K562 (cell line): ENCODE measurements at regions not wholly inside any gene's neighbourhood (a gene's known extent, or its start where the extent isn't known, plus 50 kb on each side); places are given as distances from the start of the nearest gene placed in this dataset.

Experiments used
- ATAC-seq: fragments of 200-7000 bp; cut with Tn5 transposase; 3 replicates; pipeline ENCODE4 v1.9.1; 2020; ENCODE audit warnings: moderate library complexity
- BruUV-seq: library from RNA; stranded (reverse); fragments of 400-500 nt; replicated peaks from 2 replicates; lab custom pipeline; 2021; lab: Mats Ljungman, UMichigan
- CTCF ChIA-PET: fragments of 300-600 bp; formaldehyde crosslinking; extraction: SDS; loops from one replicate; lab custom pipeline; 2021; ENCODE audit warnings: low intra/inter-chr PET ratio; lab: Yijun Ruan, JAX
- POLR2A ChIA-PET: fragments of 300-600, 350-650 bp; sonication (Branson Sonifier 250); formaldehyde crosslinking; extraction: SDS; loops from one replicate; lab custom pipeline; 2021; ENCODE audit warnings: antibody characterized with exemption, inconsistent platforms; lab: Yijun Ruan, JAX
- DNase-seq, 4 experiments: peaks; one replicate each; pipeline versions ENCODE4 v3.0.0 to v3.0.0-alpha.2; 2011 to 2018; ENCODE audit warnings: low spot score in 3 of 4, mixed read lengths in 3 of 4; ENCODE audit errors: extremely low read depth in 1 of 4
- FAIRE-seq: peaks from 2 replicates; lab custom pipeline; 2011; peaks lifted over from hg19 to GRCh38; lab: Jason Lieb, UNC
- H2AFZ ChIP-seq: 2 replicates; pipeline ENCODE4 v1.6.0; 2011; ENCODE audit warnings: low read depth, low read length, control low read depth, inconsistent platforms
- H3K27ac ChIP-seq: fragments of 200-600 bp; 3 replicates; pipeline ENCODE4 v1.8.0; 2011; ENCODE audit warnings: low read depth, mild to moderate bottlenecking, control low read depth, inconsistent platforms, low read length, moderate library complexity, mixed read lengths; ENCODE audit errors: extremely low read depth
- H3K27me3 ChIP-seq, 2 experiments: fragments of 300-600 bp in 1 of 2; 2 replicates in 1 of 2; 3 replicates in 1 of 2; pipeline versions ENCODE4 v1.6.0 to v1.8.0; 2011; ENCODE audit warnings: inconsistent platforms in 2 of 2, low read length in 2 of 2, mild to moderate bottlenecking in 1 of 2, mixed read lengths in 1 of 2, moderate library complexity in 1 of 2; ENCODE audit not compliant: control insufficient read depth in 2 of 2, insufficient read depth in 2 of 2
- H3K36me3 ChIP-seq: fragments of 300-600 bp; 3 replicates; pipeline ENCODE4 v1.8.0; 2011; ENCODE audit warnings: mild to moderate bottlenecking, low read length, inconsistent platforms; ENCODE audit not compliant: control insufficient read depth, insufficient read depth
- H3K4me1 ChIP-seq, 2 experiments: fragments of 200-600 bp in 1 of 2; replicated peaks in 1 of 2; 2 replicates in 1 of 2; 3 replicates in 1 of 2; pipeline versions ENCODE4 v1.5.1 to v1.8.0; 2011; ENCODE audit warnings: inconsistent platforms in 2 of 2, low read length in 2 of 2, mild to moderate bottlenecking in 1 of 2, mixed read lengths in 1 of 2, moderate library complexity in 1 of 2; ENCODE audit not compliant: control insufficient read depth in 2 of 2, insufficient read depth in 2 of 2
- H3K4me2 ChIP-seq: 2 replicates; pipeline ENCODE4 v1.6.1; 2011; ENCODE audit warnings: low read length, control low read depth, inconsistent platforms, mixed read lengths; ENCODE audit not compliant: insufficient read depth
- H3K4me3 ChIP-seq: fragments of 200-600 bp; sonication (generic), shearing (Covaris generic); 2 replicates; pipeline ENCODE4 v1.5.1; 2016; ENCODE audit warnings: control low read depth, inconsistent platforms
- H3K79me2 ChIP-seq: fragments of 200-600 bp; 3 replicates; pipeline ENCODE4 v1.8.0; 2011; ENCODE audit warnings: low read length, inconsistent platforms; ENCODE audit not compliant: control insufficient read depth, insufficient read depth
- H3K9ac ChIP-seq, 2 experiments: 2 replicates each; pipeline versions ENCODE4 v1.6.0 to v1.6.1; 2011; ENCODE audit warnings: low read depth in 2 of 2, low read length in 2 of 2, control low read depth in 1 of 2, inconsistent platforms in 1 of 2, mild to moderate bottlenecking in 1 of 2, mixed read lengths in 1 of 2; ENCODE audit not compliant: insufficient read depth in 1 of 2
- H3K9me1 ChIP-seq: one replicate; pipeline ENCODE4 v1.6.0; 2011; ENCODE audit warnings: inconsistent platforms, mild to moderate bottlenecking, low read length, moderate library complexity; ENCODE audit not compliant: control insufficient read depth, insufficient read depth
- H3K9me3 ChIP-seq: replicated peaks from 2 replicates; pipeline ENCODE4 v1.5.1; 2011; ENCODE audit warnings: low read depth, low read length, inconsistent platforms; ENCODE audit not compliant: control insufficient read depth, insufficient read depth
- H4K20me1 ChIP-seq: replicated peaks from 2 replicates; pipeline ENCODE4 v1.6.1; 2011; ENCODE audit warnings: low read length, inconsistent platforms, mixed read lengths; ENCODE audit not compliant: control insufficient read depth, insufficient read depth
- ARID3A ChIP-seq: IDR thresholded peaks from 2 replicates; pipeline ENCODE4 v1.6.1; 2012; ENCODE audit warnings: low read depth, low read length, improper control_type of control experiment, borderline replicate concordance
- BHLHE40 ChIP-seq: IDR thresholded peaks from 2 replicates; pipeline ENCODE4 v1.6.1; 2011; ENCODE audit warnings: low read length, improper control_type of control experiment
- EWSR1 ChIP-seq: fragments of 450-650 bp; IDR thresholded peaks from 2 replicates; pipeline ENCODE4 v1.6.1; 2018; ENCODE audit warnings: borderline replicate concordance, mild to moderate bottlenecking, low read depth, moderate library complexity; ENCODE audit not compliant: partially characterized antibody
- MTA2 ChIP-seq: fragments of 450-650 bp; IDR thresholded peaks from 2 replicates; pipeline ENCODE4 v1.6.1; 2016; ENCODE audit warnings: low read depth
- NCOA1 ChIP-seq: fragments of 450-650 bp; IDR thresholded peaks from 2 replicates; pipeline ENCODE4 v1.6.1; 2016; ENCODE audit warnings: low read depth
- POLR3A ChIP-seq: IDR thresholded peaks from 2 replicates; pipeline ENCODE4 v1.6.1; 2011; ENCODE audit warnings: borderline replicate concordance, mild to moderate bottlenecking, moderate library complexity; ENCODE audit not compliant: insufficient read length, insufficient read depth; ENCODE audit errors: extremely low read depth
- RBM17 ChIP-seq: fragments of 200-400 bp; formaldehyde crosslinking; IDR thresholded peaks from 2 replicates; pipeline ENCODE4 v1.6.1; 2017; ENCODE audit warnings: low read depth, mild to moderate bottlenecking, low read length, borderline replicate concordance
- SIRT6 ChIP-seq: IDR thresholded peaks from one replicate; pipeline ENCODE4 v1.6.1; 2012; ENCODE audit warnings: low read depth, mild to moderate bottlenecking, control low read depth, inconsistent platforms, low read length, moderate library complexity
- SNIP1 ChIP-seq: fragments of 450-650 bp; IDR thresholded peaks from 2 replicates; pipeline ENCODE4 v1.7.1; 2017; ENCODE audit warnings: low read depth, mild to moderate bottlenecking
- STAT5A ChIP-seq: IDR thresholded peaks from 2 replicates; pipeline ENCODE4 v1.6.1; 2012; ENCODE audit warnings: low read length, inconsistent platforms, borderline replicate concordance
- STAT5B ChIP-seq: fragments of 250-450 bp; sonication (Bioruptor Pico); IDR thresholded peaks from 2 replicates; pipeline ENCODE4 v1.8.0; 2021; ENCODE audit warnings: mild to moderate bottlenecking, inconsistent platforms
- TCFL5 ChIP-seq: fragments of 250-450 bp; sonication (Bioruptor Pico); conservative IDR thresholded peaks from 2 replicates; pipeline ENCODE4 v1.6.1; 2021; ENCODE audit warnings: mild to moderate bottlenecking, moderate library complexity, matching md5 sums
- ZBED1 ChIP-seq: IDR thresholded peaks from 2 replicates; pipeline ENCODE4 v1.6.1; 2014
- ZFP36 ChIP-seq: fragments of 150-350 bp; IDR thresholded peaks from 2 replicates; pipeline ENCODE4 v1.6.1; 2018; ENCODE audit warnings: low read length, low read depth; ENCODE audit not compliant: partially characterized antibody
- ZNF395 ChIP-seq: fragments of 200-800 bp; sonication (Bioruptor generic); IDR thresholded peaks from 2 replicates; pipeline ENCODE4 v1.6.1; 2017; ENCODE audit warnings: missing genetic modification characterization, missing compliant biosample characterization
- WGBS: fragments of 100-300 bp; shearing (Covaris generic); methylation state at CpG from one replicate; pipeline ENCODE4 v1.1.6; 2016; ENCODE audit warnings: low coverage, mixed read lengths; ENCODE audit not compliant: insufficient coverage; ENCODE audit errors: missing lambda C conversion rate; 5-methylcytosine and 5-hydroxymethylcytosine counted together
- in situ Hi-C: fragments of 300-500 bp; cut with MboI; formaldehyde crosslinking; loops from 4 replicates; pipeline ENCODE4 v1.15.0; 2018; ENCODE audit warnings: inconsistent platforms, mixed read lengths
- intact Hi-C: fragments of 100-400 bp; cut with micrococcal nuclease; formaldehyde crosslinking; loops from 2 replicates; pipeline ENCODE4 v1.14.2; 2022
- TF ChIP-seq, protein P1 (sequence below): fragments of 250-450 bp; sonication (Bioruptor Pico); IDR thresholded peaks from 2 replicates; pipeline ENCODE4 v1.4.0; 2020

DNA sequence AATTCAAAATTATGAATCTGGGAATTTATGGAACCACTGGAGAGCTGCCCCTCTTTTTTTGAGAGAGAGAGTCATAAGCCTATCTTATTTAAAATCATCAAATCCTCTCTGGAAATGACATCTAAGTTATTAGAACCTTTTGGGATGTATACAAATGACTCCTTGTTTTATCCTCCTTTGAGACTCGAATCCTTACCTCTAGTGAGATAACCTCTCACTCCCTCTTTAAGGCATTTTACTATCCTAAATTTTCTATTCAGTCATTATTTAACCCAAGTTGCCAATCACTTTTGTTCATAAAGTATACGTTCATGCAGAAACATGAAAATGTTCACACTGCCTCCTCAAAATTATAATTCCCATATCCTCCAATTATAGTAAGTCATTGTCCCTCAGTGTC is 313.6 kb upstream of the C1orf87 start (continued):
- no peak for TF ChIP-seq STAT5A
- TF ChIP-seq TCFL5 = no peak
- TF ChIP-seq SIRT6 = no peak
- TF ChIP-seq BHLHE40 = no peak
- no peak for TF ChIP-seq POLR3A
- no peak for TF ChIP-seq EWSR1
- no peak for TF ChIP-seq ZFP36
- no peak for TF ChIP-seq SNIP1
- no peak for TF ChIP-seq STAT5B
- no peak for TF ChIP-seq ARID3A
- TF ChIP-seq NCOA1 = no peak
- TF ChIP-seq MTA2 = no peak

DNA sequence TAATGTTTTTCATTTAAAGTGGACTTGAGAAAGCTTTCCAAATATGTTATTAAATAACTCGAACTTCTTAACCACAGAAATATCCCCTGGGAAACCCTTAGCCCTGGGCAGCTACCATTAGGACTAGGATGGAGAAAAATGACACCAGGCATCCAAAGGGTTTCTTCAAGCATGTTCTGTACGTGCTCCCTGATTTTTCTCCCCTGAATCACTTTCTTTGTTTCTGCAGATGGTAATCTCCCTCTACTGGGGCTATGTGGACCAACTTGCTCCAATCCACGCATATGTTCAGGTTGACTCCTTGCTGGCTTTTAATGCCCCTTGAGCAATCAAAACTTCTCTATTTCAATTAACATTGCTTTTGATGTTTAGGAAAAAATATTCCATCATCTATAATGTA is 312.7 kb upstream of the C1orf87 start:
- no peak overlapping the region for H3K27ac ChIP-seq
- 0% methylated on average over 3 of the region's 3 CpGs for WGBS
- DNase-seq (no peak), FAIRE-seq (no peak), ATAC-seq (no peak)
- H4K20me1 ChIP-seq = no peaks in the 10 kb centered on the region
- in situ Hi-C loops = no loop called here
- no peaks in the 10 kb centered on the region; the same call in 1 of the 2 replicates for H3K9me3 ChIP-seq
- no peaks in the 10 kb centered on the region for H3K27me3 ChIP-seq
- ChIA-PET POLR2A (no interaction called here), CTCF (no interaction called here)
- H3K9me1 ChIP-seq = no peaks in the 10 kb centered on the region
- no TSS peak for BruUV-seq
- intact Hi-C loops = no loop called here
- no peak overlapping the region for H3K4me2 ChIP-seq
- H3K79me2 ChIP-seq = no peaks in the 10 kb centered on the region
- no peak overlapping the region for H3K9ac ChIP-seq
- H3K36me3 ChIP-seq = no peaks in the 10 kb centered on the region
- H2AFZ ChIP-seq = no peak overlapping the region
- H3K4me1 ChIP-seq = no peaks in the 10 kb centered on the region
- no peak overlapping the region for H3K4me3 ChIP-seq
- no peak for TF ChIP-seq RBM17
- TF ChIP-seq ZBED1 = no peak
- TF ChIP-seq ZNF395 (CRISPR knock-in tag) = no peak
- TF ChIP-seq, protein P1, sequence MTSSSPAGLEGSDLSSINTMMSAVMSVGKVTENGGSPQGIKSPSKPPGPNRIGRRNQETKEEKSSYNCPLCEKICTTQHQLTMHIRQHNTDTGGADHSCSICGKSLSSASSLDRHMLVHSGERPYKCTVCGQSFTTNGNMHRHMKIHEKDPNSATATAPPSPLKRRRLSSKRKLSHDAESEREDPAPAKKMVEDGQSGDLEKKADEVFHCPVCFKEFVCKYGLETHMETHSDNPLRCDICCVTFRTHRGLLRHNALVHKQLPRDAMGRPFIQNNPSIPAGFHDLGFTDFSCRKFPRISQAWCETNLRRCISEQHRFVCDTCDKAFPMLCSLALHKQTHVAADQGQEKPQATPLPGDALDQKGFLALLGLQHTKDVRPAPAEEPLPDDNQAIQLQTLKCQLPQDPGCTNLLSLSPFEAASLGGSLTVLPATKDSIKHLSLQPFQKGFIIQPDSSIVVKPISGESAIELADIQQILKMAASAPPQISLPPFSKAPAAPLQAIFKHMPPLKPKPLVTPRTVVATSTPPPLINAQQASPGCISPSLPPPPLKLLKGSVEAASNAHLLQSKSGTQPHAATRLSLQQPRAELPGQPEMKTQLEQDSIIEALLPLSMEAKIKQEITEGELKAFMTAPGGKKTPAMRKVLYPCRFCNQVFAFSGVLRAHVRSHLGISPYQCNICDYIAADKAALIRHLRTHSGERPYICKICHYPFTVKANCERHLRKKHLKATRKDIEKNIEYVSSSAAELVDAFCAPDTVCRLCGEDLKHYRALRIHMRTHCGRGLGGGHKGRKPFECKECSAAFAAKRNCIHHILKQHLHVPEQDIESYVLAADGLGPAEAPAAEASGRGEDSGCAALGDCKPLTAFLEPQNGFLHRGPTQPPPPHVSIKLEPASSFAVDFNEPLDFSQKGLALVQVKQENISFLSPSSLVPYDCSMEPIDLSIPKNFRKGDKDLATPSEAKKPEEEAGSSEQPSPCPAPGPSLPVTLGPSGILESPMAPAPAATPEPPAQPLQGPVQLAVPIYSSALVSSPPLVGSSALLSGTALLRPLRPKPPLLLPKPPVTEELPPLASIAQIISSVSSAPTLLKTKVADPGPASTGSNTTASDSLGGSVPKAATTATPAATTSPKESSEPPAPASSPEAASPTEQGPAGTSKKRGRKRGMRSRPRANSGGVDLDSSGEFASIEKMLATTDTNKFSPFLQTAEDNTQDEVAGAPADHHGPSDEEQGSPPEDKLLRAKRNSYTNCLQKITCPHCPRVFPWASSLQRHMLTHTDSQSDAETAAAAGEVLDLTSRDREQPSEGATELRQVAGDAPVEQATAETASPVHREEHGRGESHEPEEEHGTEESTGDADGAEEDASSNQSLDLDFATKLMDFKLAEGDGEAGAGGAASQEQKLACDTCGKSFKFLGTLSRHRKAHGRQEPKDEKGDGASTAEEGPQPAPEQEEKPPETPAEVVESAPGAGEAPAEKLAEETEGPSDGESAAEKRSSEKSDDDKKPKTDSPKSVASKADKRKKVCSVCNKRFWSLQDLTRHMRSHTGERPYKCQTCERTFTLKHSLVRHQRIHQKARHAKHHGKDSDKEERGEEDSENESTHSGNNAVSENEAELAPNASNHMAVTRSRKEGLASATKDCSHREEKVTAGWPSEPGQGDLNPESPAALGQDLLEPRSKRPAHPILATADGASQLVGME (CRISPR knock-in tag) = no peak
